A549 (cell line): ENCODE measurements at regions not wholly inside any gene's neighbourhood (a gene's known extent, or its start where the extent isn't known, plus 50 kb on each side); places are given as distances from the start of the nearest gene placed in this dataset.

Experiments used
- PHF8 ChIP-seq: fragments of 200-600 bp; sonication (generic); IDR thresholded peaks from 2 replicates; pipeline ENCODE4 v1.6.1; 2016; ENCODE audit warnings: low read depth, mild to moderate bottlenecking, antibody characterized with exemption, moderate library complexity, borderline replicate concordance
- ZC3H11A ChIP-seq: fragments of 450-650 bp; IDR thresholded peaks from 2 replicates; pipeline ENCODE4 v1.6.1; 2014; ENCODE audit warnings: antibody characterized with exemption, mild to moderate bottlenecking

- TF ChIP-seq PHF8 (no peak), ZC3H11A (no peak)
Observed at GRCh38 chr1:22376546-22376945, 75.1 kb upstream of the ZBTB40 start.
